Heart right ventricle (tissue), 16 donors: ENCODE measurements at regions not wholly inside any gene's neighbourhood (a gene's known extent, or its start where the extent isn't known, plus 50 kb on each side); places are given as distances from the start of the nearest gene placed in this dataset.
"Not testable (repeated sequence)": the region's sequence is repeated elsewhere in the genome, so short reads cannot be mapped to it uniquely, and the experiment has no call there.

Experiments
- ATAC-seq, 8 donors: fragments of 200-7000 bp; cut with Tn5 transposase; one replicate each; pipeline ENCODE4 v1.9.1; 2020; ENCODE audit warnings: mild to moderate bottlenecking in 8 of 8, moderate library complexity in 8 of 8, moderate number of reproducible peaks in 1 of 8
- DNase-seq, 2 donors: peaks; one replicate each; pipeline ENCODE4 v3.0.0-alpha.2; 2020
- H3K27ac ChIP-seq, 10 donors: fragments of 200-600 bp; sonication (generic) in 2 of 10; one replicate each; pipeline versions ENCODE4 v1.5.0 to v1.8.0; 2020 to 2022; ENCODE audit warnings: mild to moderate bottlenecking in 3 of 10
- H3K27me3 ChIP-seq, 7 donors: fragments of 200-600 bp; one replicate each; pipeline ENCODE4 v1.8.0; 2021 to 2022; ENCODE audit warnings: mild to moderate bottlenecking in 2 of 7
- H3K36me3 ChIP-seq, 9 donors: fragments of 200-600 bp; sonication (generic) in 1 of 9; one replicate each; pipeline versions ENCODE4 v1.5.0 to v1.8.0; 2020 to 2022; ENCODE audit warnings: mild to moderate bottlenecking in 2 of 9
- H3K4me1 ChIP-seq, 9 donors: fragments of 200-600 bp; sonication (generic) in 1 of 9; one replicate each; pipeline versions ENCODE4 v1.5.0 to v1.8.0; 2020 to 2022; ENCODE audit warnings: mild to moderate bottlenecking in 4 of 9
- H3K4me3 ChIP-seq, 10 donors: fragments of 200-600 bp; sonication (generic) in 2 of 10; one replicate each; pipeline versions ENCODE4 v1.5.0 to v1.8.0; 2020 to 2022; ENCODE audit warnings: mild to moderate bottlenecking in 7 of 10, moderate library complexity in 2 of 10
- H3K9me3 ChIP-seq, 11 donors: fragments of 200-600 bp in 10 of 11; sonication (generic) in 2 of 11; one replicate each; pipeline versions ENCODE4 v1.5.0 to v1.8.0; 2013 to 2022; ENCODE audit warnings: mild to moderate bottlenecking in 2 of 11, control low read depth in 1 of 11, moderate library complexity in 1 of 11
- WGBS, 2 donors: extraction: QIAGEN DNeasy Blood & Tissue Kit; methylation state at CpG; one replicate each; pipeline ENCODE4 v1.1.7; 2013; ENCODE audit warnings: inconsistent platforms in 1 of 2; 5-methylcytosine and 5-hydroxymethylcytosine counted together
- intact Hi-C, 10 donors: fragments of 100-400 bp; cut with DNase I; formaldehyde crosslinking; loops; one replicate each; pipeline versions ENCODE4 v1.11.1 to v1.14.2; 2022
- TF ChIP-seq, protein P1 (sequence below), 9 donors: fragments of 200-600 bp; sonication (generic) in 2 of 9; IDR thresholded peaks; one replicate each; pipeline versions ENCODE4 v1.5.0 to v1.8.0; 2021 to 2022; ENCODE audit warnings: antibody characterized with exemption in 9 of 9, mild to moderate bottlenecking in 5 of 9, moderate library complexity in 1 of 9
- donor health status: Arrhythmogenic right ventricular cardiomyopathy.
- donor health status: ischemic (EF 13 %, LVEDD 7.1; RV severe dilation, severe dysfunction).
- donor health status: healthy with polysubstance abuse.
- donor health status: DM: no; HTN: yes; CAD: no.
- donor health status: DM: no; HTN: no; CAD: no.
- donor health status: ischemic (EF 25% LVEDD 6.9; RV normal size, moderate dysfunction).
- donor health status: ischemic (EF 25% LVEDD 5.7; RV mildly dilated, moderate dysfunction).
- donor health status: healthy.
- donor health status: DM: yes; HTN: yes; CAD: no.
- donor health status: Ischemic cardiomyopathy.
- donor health status: ischemic (EF 35%, LVEDD 5.7; RV mildly dilated, moderate dysfunction).
- donor health status: nonischemic (EF 11% LVEDD 7.7; RV severe dilation, severe dysfunction).
- donor health status: DM: yes; HTN: yes; CAD: no.
- donor health status: PGD.
- donor health status: ischemic (EF 29% LVEDD 5.4; RV normal size, mild dysfunction).
- donor health status: nonischemic (EF 23%, LVEDD 6.1; RV moderate dilation, normal function).

DNA sequence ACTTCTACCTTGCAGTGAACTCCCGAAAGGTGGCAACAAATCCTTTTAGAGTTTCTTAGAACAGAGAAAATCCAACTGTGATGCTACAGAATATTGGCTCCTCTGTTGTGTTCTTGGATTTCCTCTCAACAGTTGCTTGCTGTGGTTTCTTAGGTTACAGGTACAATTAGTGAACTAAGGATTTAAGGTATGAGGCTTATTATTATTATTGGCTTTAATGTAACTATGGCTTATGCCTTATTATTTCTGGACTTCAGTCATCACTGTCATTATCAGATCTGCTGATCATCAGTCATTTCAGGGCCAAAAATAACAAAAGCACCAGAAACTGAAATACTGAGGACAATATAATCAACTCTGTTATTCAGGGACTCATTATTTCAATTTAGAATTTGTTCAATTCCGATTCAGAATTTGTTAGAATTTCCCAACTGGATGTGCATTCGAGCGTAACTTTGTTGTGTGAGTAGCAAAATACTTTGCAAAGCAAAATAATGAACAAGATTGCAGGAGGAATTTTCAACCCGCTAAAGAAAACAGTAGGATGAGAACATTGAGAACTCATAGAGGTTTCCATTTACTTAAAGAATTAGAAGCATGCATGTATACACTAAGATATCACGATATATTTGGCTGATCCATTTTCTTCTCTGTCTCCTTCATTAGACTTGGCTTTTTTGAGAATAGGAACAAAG is 65.5 kb upstream of the AK4 start:
- 87 to 90% methylated on average over 6 of the region's 6 CpGs for WGBS, 2 donors
- intact Hi-C loops = loop anchor here in 1 of 10 donors (5.0 kb wide), 1 partner anchor 55 kb away; no protein-coding TSS in a partner anchor

DNA sequence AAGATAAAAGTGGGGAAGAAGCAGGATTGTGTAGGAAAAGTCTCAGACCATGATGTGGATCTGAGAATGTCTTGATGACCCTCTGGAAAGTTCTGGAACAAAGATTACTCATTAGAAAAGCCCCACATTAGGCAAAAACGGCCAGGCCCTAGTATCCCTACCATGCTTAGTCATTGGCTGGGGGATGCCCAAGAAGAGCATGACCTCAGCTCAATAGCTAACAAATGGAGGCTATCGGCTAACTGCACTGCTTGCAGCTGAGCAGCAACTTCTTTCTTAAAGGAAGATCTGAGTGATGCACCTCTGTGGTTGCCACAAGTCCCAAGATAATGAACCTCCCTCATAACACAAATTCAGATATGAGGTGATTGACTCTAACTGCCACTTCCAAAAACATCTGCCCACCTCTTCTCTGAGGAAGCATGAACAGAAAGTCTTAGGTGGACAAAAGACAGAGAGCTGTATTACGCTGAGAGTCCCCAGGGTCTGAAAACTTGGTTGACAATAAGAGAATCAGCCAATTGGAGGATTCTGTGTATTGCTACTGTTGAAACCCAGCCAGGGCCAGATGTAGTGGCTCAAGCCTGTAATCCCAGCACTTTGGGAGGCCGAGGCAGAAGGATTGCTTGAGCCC is 64.6 kb upstream of the AK4 start:
- H3K4me1 ChIP-seq = peaks cover 0 to 6% (median 0%) of the 10 kb centered on the region in 9 donors
- no peak for DNase-seq
- no peak for ATAC-seq
- intact Hi-C loops = loop anchor here in 1 of 10 donors (5.0 kb wide), 1 partner anchor 54 kb away; no protein-coding TSS in a partner anchor
- H3K27ac ChIP-seq = no peak overlapping the region
- TF ChIP-seq, protein P1, sequence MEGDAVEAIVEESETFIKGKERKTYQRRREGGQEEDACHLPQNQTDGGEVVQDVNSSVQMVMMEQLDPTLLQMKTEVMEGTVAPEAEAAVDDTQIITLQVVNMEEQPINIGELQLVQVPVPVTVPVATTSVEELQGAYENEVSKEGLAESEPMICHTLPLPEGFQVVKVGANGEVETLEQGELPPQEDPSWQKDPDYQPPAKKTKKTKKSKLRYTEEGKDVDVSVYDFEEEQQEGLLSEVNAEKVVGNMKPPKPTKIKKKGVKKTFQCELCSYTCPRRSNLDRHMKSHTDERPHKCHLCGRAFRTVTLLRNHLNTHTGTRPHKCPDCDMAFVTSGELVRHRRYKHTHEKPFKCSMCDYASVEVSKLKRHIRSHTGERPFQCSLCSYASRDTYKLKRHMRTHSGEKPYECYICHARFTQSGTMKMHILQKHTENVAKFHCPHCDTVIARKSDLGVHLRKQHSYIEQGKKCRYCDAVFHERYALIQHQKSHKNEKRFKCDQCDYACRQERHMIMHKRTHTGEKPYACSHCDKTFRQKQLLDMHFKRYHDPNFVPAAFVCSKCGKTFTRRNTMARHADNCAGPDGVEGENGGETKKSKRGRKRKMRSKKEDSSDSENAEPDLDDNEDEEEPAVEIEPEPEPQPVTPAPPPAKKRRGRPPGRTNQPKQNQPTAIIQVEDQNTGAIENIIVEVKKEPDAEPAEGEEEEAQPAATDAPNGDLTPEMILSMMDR (IDR thresholded peaks at IDR 0.05) = no peak
- H3K36me3 ChIP-seq = no peaks in the 10 kb centered on the region
- no peaks in the 10 kb centered on the region for H3K9me3 ChIP-seq
- 75 to 81% methylated on average over 4 of the region's 4 CpGs for WGBS, 2 donors
- H3K4me3 ChIP-seq = no peak overlapping the region
- H3K27me3 ChIP-seq = no peaks in the 10 kb centered on the region

More for the DNA sequence above, 65.5 kb upstream of the AK4 start:
- H3K9me3 ChIP-seq = no peaks in the 10 kb centered on the region
- DNase-seq (no peak), ATAC-seq (no peak)
- H3K36me3 ChIP-seq = no peaks in the 10 kb centered on the region
- TF ChIP-seq, protein P1 (IDR thresholded peaks at IDR 0.05) = no peak
- peaks cover 0 to 6% (median 0%) of the 10 kb centered on the region in 9 donors for H3K4me1 ChIP-seq
- no peaks in the 10 kb centered on the region for H3K27me3 ChIP-seq
- no peak overlapping the region for H3K4me3 ChIP-seq
- no peak overlapping the region for H3K27ac ChIP-seq

DNA sequence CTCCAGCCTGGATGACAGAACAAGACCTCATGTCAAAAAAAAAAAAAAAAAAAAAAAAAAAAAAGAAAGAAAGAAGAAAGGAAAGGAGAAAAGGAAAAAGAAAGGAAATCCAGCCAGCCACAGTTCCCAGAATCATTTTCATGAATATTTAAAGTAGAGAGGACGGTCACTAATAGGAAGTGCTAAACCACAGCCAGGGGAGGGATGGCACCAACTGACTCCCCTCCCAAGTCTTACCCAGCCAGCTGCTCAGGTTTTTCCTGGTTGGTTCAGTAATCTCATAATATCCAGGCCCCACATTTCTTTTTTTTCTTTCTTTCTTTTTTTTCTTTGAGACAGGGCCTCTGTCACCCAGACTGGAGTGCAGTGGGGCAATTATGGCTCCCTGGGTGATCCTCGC is 63.9 kb upstream of the AK4 start:
- no peaks in the 10 kb centered on the region for H3K9me3 ChIP-seq
- no peak for ATAC-seq
- intact Hi-C loops = loop anchor here in 1 of 10 donors (5.0 kb wide), 1 partner anchor 53 kb away; no protein-coding TSS in a partner anchor
- no peak for DNase-seq
- H3K36me3 ChIP-seq = no peaks in the 10 kb centered on the region
- H3K4me1 ChIP-seq = peaks cover 0 to 6% (median 0%) of the 10 kb centered on the region in 9 donors
- H3K27ac ChIP-seq = no peak overlapping the region
- TF ChIP-seq, protein P1 (IDR thresholded peaks at IDR 0.05) = no peak
- WGBS, 2 donors = 95 to 96% methylated on average over 2 of the region's 2 CpGs
- H3K4me3 ChIP-seq = no peak overlapping the region
- no peaks in the 10 kb centered on the region for H3K27me3 ChIP-seq

DNA sequence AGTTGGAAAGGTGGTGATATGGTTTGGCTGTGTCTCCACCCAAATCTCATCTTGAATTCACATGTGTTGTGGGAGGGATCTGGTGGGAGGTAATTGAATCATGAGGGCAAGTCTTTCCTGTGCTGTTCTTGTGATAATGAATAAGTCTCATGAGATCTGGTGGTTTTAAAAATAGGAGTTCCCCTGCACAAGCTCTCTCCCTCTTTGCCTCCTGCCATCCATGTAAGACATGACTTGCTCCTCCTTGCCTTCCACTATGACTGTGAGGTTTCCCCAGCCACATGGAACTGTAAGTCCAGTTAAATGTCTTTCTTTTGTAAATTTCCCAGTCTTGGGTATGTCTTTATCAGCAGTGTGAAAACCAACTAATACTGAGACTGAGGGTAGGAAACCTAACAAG is 60.5 kb upstream of the AK4 start:
- H3K27me3 ChIP-seq, H3K4me3 ChIP-seq, ATAC-seq, intact Hi-C loops, H3K36me3 ChIP-seq, DNase-seq, H3K4me1 ChIP-seq, H3K27ac ChIP-seq, H3K9me3 ChIP-seq: not testable (repeated sequence)

DNA sequence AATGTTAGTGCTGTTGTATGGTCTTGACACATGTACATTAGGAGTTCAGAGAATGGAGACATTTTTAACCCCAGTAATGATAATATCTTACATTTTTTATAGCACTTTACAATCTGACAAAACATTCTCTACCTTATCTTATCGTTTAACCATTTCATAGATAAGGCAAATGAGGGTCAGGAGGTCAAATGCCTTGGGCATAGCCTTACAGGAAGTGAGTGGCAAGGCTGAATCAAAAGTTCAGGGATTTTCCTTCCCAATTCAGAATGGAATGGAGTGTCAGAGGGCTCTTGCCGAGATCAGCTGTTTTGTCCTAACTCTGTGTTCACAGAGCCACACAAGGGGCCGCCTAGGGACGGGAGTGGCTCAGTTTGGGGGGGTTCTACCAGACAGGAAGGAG is 57.6 kb upstream of the AK4 start:
- Histone ChIP-seq H3K4me3 (no peak overlapping the region), H3K36me3 (no peaks in the 10 kb centered on the region), H3K4me1 (no peaks in the 10 kb centered on the region), H3K27me3 (no peaks in the 10 kb centered on the region), H3K27ac (no peak overlapping the region), H3K9me3 (peaks cover 0 to 9% (median 4%) of the 10 kb centered on the region in 11 donors)
- ATAC-seq (no peak), DNase-seq (no peak)
- WGBS, 2 donors = 47% methylated on average over 4 of the region's 4 CpGs
- TF ChIP-seq, protein P1 (IDR thresholded peaks at IDR 0.05) = no peak
- intact Hi-C loops = no loop called here
